H1 (cell line): ENCODE measurements at regions not wholly inside any gene's neighbourhood (a gene's known extent, or its start where the extent isn't known, plus 50 kb on each side); places are given as distances from the start of the nearest gene placed in this dataset.

Experiments used
- CTCF ChIA-PET: fragments of 300-600 bp; sonication (Branson Sonifier 250); formaldehyde crosslinking; loops from one replicate; lab custom pipeline; 2021; ENCODE audit not compliant: partially characterized antibody; lab: Charles Lee
- POLR2A ChIA-PET: fragments of 300-600 bp; sonication (Branson Sonifier 250); formaldehyde crosslinking; loops from one replicate; lab custom pipeline; 2021; ENCODE audit warnings: inconsistent platforms; ENCODE audit not compliant: partially characterized antibody; lab: Charles Lee
- DNase-seq, 2 experiments: peaks; one replicate each; pipeline versions ENCODE4 v3.0.0 to v3.0.0-alpha.2; 2010 to 2022; ENCODE audit warnings: low spot score in 2 of 2, low read depth in 1 of 2, mixed read lengths in 1 of 2
- FAIRE-seq: peaks from 2 replicates; lab custom pipeline; 2011; peaks lifted over from hg19 to GRCh38; lab: Jason Lieb, UNC
- H2AFZ ChIP-seq: 2 replicates; pipeline ENCODE4 v1.8.1; 2012; ENCODE audit warnings: low read length, inconsistent platforms
- H2AK5ac ChIP-seq: 2 replicates; pipeline ENCODE4 v1.6.1; 2013; ENCODE audit warnings: low read depth, low read length
- H2BK120ac ChIP-seq: replicated peaks from 2 replicates; pipeline ENCODE3; 2013; ENCODE audit warnings: low read depth, low read length, inconsistent platforms
- H2BK12ac ChIP-seq: 2 replicates; pipeline ENCODE4 v1.6.1; 2013; ENCODE audit warnings: low read depth, low read length
- H2BK15ac ChIP-seq: 2 replicates; pipeline ENCODE4 v1.6.1; 2013; ENCODE audit warnings: low read length
- H2BK20ac ChIP-seq: 2 replicates; pipeline ENCODE4 v1.6.1; 2013; ENCODE audit warnings: low read length
- H2BK5ac ChIP-seq: 2 replicates; pipeline ENCODE4 v1.6.1; 2013; ENCODE audit warnings: low read depth, low read length
- H3K14ac ChIP-seq: 2 replicates; pipeline ENCODE4 v1.6.1; 2013; ENCODE audit warnings: inconsistent platforms; ENCODE audit not compliant: insufficient read length
- H3K18ac ChIP-seq: 2 replicates; pipeline ENCODE4 v1.6.1; 2013; ENCODE audit warnings: low read length; ENCODE audit errors: extremely low read depth
- H3K23ac ChIP-seq: 2 replicates; pipeline ENCODE4 v1.6.1; 2013; ENCODE audit warnings: inconsistent platforms; ENCODE audit not compliant: insufficient read length
- H3K23me2 ChIP-seq: 2 replicates; pipeline ENCODE4 v1.6.1; 2013; ENCODE audit warnings: low read depth, low read length
- H3K27ac ChIP-seq: 2 replicates; pipeline ENCODE4 v1.6.1; 2011; ENCODE audit warnings: low read depth, low read length, inconsistent platforms
- H3K27me3 ChIP-seq, 4 experiments: replicated peaks in 1 of 4; 1 replicate in 1 of 4; 2 replicates in 3 of 4; pipeline versions ENCODE4 v1.6.1 to v1.8.1; 2011 to 2013; ENCODE audit warnings: low read length in 3 of 4, mild to moderate bottlenecking in 3 of 4, inconsistent platforms in 2 of 4, mixed read lengths in 2 of 4, moderate library complexity in 1 of 4; ENCODE audit not compliant: control insufficient read depth in 3 of 4, insufficient read depth in 3 of 4; ENCODE audit errors: extremely low read depth in 1 of 4
- H3K36me3 ChIP-seq, 4 experiments: 2 replicates each; pipeline versions ENCODE4 v1.6.1 to v1.8.1; 2011 to 2013; ENCODE audit warnings: mild to moderate bottlenecking in 4 of 4, low read length in 3 of 4, moderate library complexity in 2 of 4, control low read depth in 1 of 4, inconsistent platforms in 1 of 4; ENCODE audit not compliant: insufficient read depth in 4 of 4, control insufficient read depth in 2 of 4
- H3K4ac ChIP-seq: replicated peaks from 2 replicates; pipeline ENCODE3; 2013; ENCODE audit warnings: low read length, low read depth, mixed read lengths, inconsistent platforms; ENCODE audit not compliant: insufficient read length
- H3K4me1 ChIP-seq, 4 experiments: replicated peaks in 1 of 4; 1 replicate in 1 of 4; 2 replicates in 3 of 4; pipeline versions ENCODE4 v1.6.1 to v1.8.1; 2011 to 2013; ENCODE audit warnings: low read length in 3 of 4, inconsistent platforms in 2 of 4, mixed read lengths in 1 of 4; ENCODE audit not compliant: insufficient read depth in 4 of 4, control insufficient read depth in 3 of 4
- H3K4me2 ChIP-seq, 2 experiments: 2 replicates each; pipeline versions ENCODE4 v1.6.1 to v1.8.1; 2011 to 2013; ENCODE audit warnings: low read depth in 2 of 2, low read length in 2 of 2, control low read depth in 1 of 2, inconsistent platforms in 1 of 2, mild to moderate bottlenecking in 1 of 2; ENCODE audit not compliant: insufficient read depth in 1 of 2
- H3K4me3 ChIP-seq, 4 experiments: fragments of 200-600, 300-600 bp in 1 of 4; sonication (generic), shearing (Covaris generic), sonication (Bioruptor Twin) in 1 of 4; 2 replicates each; pipeline versions ENCODE4 v1.5.1 to v1.8.1; 2011 to 2016; ENCODE audit warnings: low read length in 4 of 4, low read depth in 3 of 4, control low read depth in 2 of 4, inconsistent platforms in 2 of 4, mild to moderate bottlenecking in 2 of 4, mixed read lengths in 1 of 4, moderate library complexity in 1 of 4; ENCODE audit not compliant: insufficient read depth in 2 of 4; ENCODE audit errors: extremely low read depth in 1 of 4
- H3K56ac ChIP-seq: replicated peaks from 2 replicates; pipeline ENCODE3; 2013; ENCODE audit warnings: low read depth, mild to moderate bottlenecking, mixed read lengths, low read length, inconsistent platforms; ENCODE audit not compliant: insufficient read length
- H3K79me1 ChIP-seq: 2 replicates; pipeline ENCODE4 v1.6.1; 2013; ENCODE audit warnings: low read depth, low read length, control low read depth
- H3K79me2 ChIP-seq, 2 experiments: 2 replicates each; pipeline versions ENCODE4 v1.6.1 to v1.8.1; 2012 to 2013; ENCODE audit warnings: low read length in 2 of 2, mild to moderate bottlenecking in 2 of 2, inconsistent platforms in 1 of 2; ENCODE audit not compliant: insufficient read depth in 2 of 2, control insufficient read depth in 1 of 2
- H3K9ac ChIP-seq, 4 experiments: replicated peaks in 1 of 4; 1 replicate in 1 of 4; 2 replicates in 3 of 4; pipeline versions ENCODE4 v1.6.1 to v1.8.1; 2011 to 2013; ENCODE audit warnings: low read depth in 3 of 4, low read length in 3 of 4, control low read depth in 2 of 4, mild to moderate bottlenecking in 2 of 4, moderate library complexity in 2 of 4, inconsistent platforms in 1 of 4; ENCODE audit errors: extremely low read depth in 1 of 4
- H3K9me3 ChIP-seq, 2 experiments: 2 replicates each; pipeline versions ENCODE4 v1.6.1 to v1.8.1; 2012 to 2013; ENCODE audit warnings: mild to moderate bottlenecking in 2 of 2, moderate library complexity in 2 of 2, control low read depth in 1 of 2, inconsistent platforms in 1 of 2, low read depth in 1 of 2, low read length in 1 of 2, mixed read lengths in 1 of 2; ENCODE audit not compliant: insufficient read depth in 2 of 2
- H4K20me1 ChIP-seq, 2 experiments: replicated peaks in 1 of 2; 2 replicates each; pipeline versions ENCODE3 to v1.8.1; 2011 to 2013; ENCODE audit warnings: inconsistent platforms in 2 of 2, low read length in 2 of 2, mild to moderate bottlenecking in 1 of 2; ENCODE audit not compliant: insufficient read depth in 2 of 2, control insufficient read depth in 1 of 2
- H4K5ac ChIP-seq: 2 replicates; pipeline ENCODE4 v1.6.1; 2013; ENCODE audit warnings: low read length, low read depth, mixed read lengths, inconsistent platforms; ENCODE audit not compliant: insufficient read length
- H4K8ac ChIP-seq: 2 replicates; pipeline ENCODE4 v1.8.0; 2013; ENCODE audit warnings: mild to moderate bottlenecking, moderate library complexity, low read length, inconsistent platforms; ENCODE audit not compliant: insufficient read depth; ENCODE audit errors: extremely low read depth
- H4K91ac ChIP-seq: replicated peaks from 2 replicates; pipeline ENCODE3; 2013; ENCODE audit warnings: low read length, mixed read lengths, inconsistent platforms; ENCODE audit not compliant: insufficient read length
- ASH2L ChIP-seq: fragments of 200-600, 300-600 bp; sonication (generic); IDR thresholded peaks from one replicate; pipeline ENCODE4 v1.7.1; 2017; ENCODE audit warnings: low read length
- CBX5 ChIP-seq: fragments of 300-800, 300-1000 bp; sonication (generic); IDR thresholded peaks from 2 replicates; pipeline ENCODE4 v1.7.1; 2016; ENCODE audit warnings: antibody characterized with exemption, low read length, low read depth
- EGR1 ChIP-seq: IDR thresholded peaks from 2 replicates; pipeline ENCODE4 v1.6.1; 2011; ENCODE audit warnings: low read depth, low read length, borderline replicate concordance
- EZH2 ChIP-seq: fragments of 200-600 bp; sonication (generic); IDR thresholded peaks from 2 replicates; pipeline ENCODE4 v1.7.1; 2012; ENCODE audit warnings: low read depth, mild to moderate bottlenecking, moderate library complexity, low read length, inconsistent platforms; ENCODE audit not compliant: severe bottlenecking
- FOSL1 ChIP-seq: IDR thresholded peaks from 2 replicates; pipeline ENCODE4 v1.6.1; 2011; ENCODE audit warnings: mild to moderate bottlenecking, low read depth, low read length, moderate library complexity; ENCODE audit not compliant: insufficient read depth
- GTF2F1 ChIP-seq: IDR thresholded peaks from 2 replicates; pipeline ENCODE4 v1.6.1; 2012; ENCODE audit warnings: low read depth, low read length, improper control_type of control experiment, borderline replicate concordance
- POU5F1 ChIP-seq: IDR thresholded peaks from 2 replicates; pipeline ENCODE4 v1.6.1; 2011; ENCODE audit warnings: low read depth, mild to moderate bottlenecking, low read length, moderate library complexity
- RAD21 ChIP-seq, 2 experiments: IDR thresholded peaks in 1 of 2; conservative IDR thresholded peaks in 1 of 2; 2 replicates each; pipeline ENCODE4 v1.6.1; 2011; ENCODE audit warnings: low read depth in 2 of 2, low read length in 2 of 2, improper control_type of control experiment in 1 of 2, inconsistent platforms in 1 of 2, mild to moderate bottlenecking in 1 of 2, moderate library complexity in 1 of 2
- RFX5 ChIP-seq: IDR thresholded peaks from 2 replicates; pipeline ENCODE4 v1.6.1; 2011; ENCODE audit warnings: low read depth, low read length, improper control_type of control experiment, borderline replicate concordance
- SRF ChIP-seq: IDR thresholded peaks from 2 replicates; pipeline ENCODE4 v1.6.1; 2011; ENCODE audit warnings: mild to moderate bottlenecking, low read depth, low read length, moderate library complexity
- TEAD4 ChIP-seq: IDR thresholded peaks from 2 replicates; pipeline ENCODE4 v1.6.1; 2012; ENCODE audit warnings: low read depth, low read length, inconsistent platforms, mixed read lengths
- WGBS, 2 experiments: shearing (Covaris generic) in 1 of 2; methylation state at CpG; one replicate each; pipeline versions ENCODE4 v1.1.6 to v1.1.7; 2013 to 2015; ENCODE audit warnings: low lambda C conversion rate in 2 of 2, mixed read lengths in 2 of 2, inconsistent platforms in 1 of 2, low coverage in 1 of 2, missing lambda C conversion rate in 1 of 2; ENCODE audit not compliant: insufficient replicate concordance in 2 of 2, insufficient coverage in 1 of 2, insufficient read length in 1 of 2; ENCODE audit errors: extremely low coverage in 1 of 2, missing lambda C conversion rate in 1 of 2; 5-methylcytosine and 5-hydroxymethylcytosine counted together
- TF ChIP-seq, protein P1 (sequence below), 3 experiments: IDR thresholded peaks; 1 replicate in 2 of 3; 2 replicates in 1 of 3; pipeline versions ENCODE4 v1.5.1 to v1.6.1; 2011; ENCODE audit warnings: low read length in 3 of 3, mild to moderate bottlenecking in 3 of 3, inconsistent platforms in 2 of 3, low read depth in 1 of 3, moderate library complexity in 1 of 3; ENCODE audit not compliant: insufficient read depth in 1 of 3; ENCODE audit errors: control extremely low read depth in 1 of 3

DNA sequence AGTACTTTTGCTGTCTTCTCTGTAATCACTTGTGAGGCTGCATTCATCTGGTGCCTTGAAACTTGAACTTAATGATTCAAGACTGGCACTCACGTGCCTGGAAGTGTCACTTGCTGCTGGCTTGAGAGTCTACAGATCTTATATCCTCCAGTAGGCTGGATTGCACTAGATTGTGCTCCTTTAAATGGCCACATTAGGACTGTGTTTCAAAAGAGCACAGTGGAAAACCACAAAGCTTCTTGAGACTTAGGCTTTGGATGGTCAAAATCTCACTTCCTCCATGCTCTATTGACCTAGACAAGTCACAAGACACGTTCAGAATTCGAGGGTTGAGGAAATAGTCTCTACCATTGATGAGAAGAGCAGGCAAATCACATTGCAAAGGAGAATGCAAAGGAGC is 1278.8 kb upstream of the MIR17HG start:
- Histone ChIP-seq H3K79me2 (no peaks in the 10 kb centered on the region), H2BK20ac (no peak overlapping the region), H3K27me3 (no peaks in the 10 kb centered on the region), H3K56ac (no peak overlapping the region), H3K23me2 (peaks cover 2% of the 10 kb centered on the region; the same call in 1 of the 2 replicates), H3K4me1 (no peaks in the 10 kb centered on the region), H3K4me2 (no peak overlapping the region), H4K91ac (no peak overlapping the region), H2BK12ac (no peak overlapping the region), H3K14ac (no peak overlapping the region), H2BK120ac (no peak overlapping the region), H2AK5ac (no peak overlapping the region), H4K20me1 (no peaks in the 10 kb centered on the region), H2AFZ (peak overlapping the region; percentile 94), H4K5ac (no peak overlapping the region), H3K36me3 (no peaks in the 10 kb centered on the region), H3K9me3 (no peaks in the 10 kb centered on the region), H3K4ac (no peak overlapping the region), H3K23ac (no peak overlapping the region), H3K79me1 (no peaks in the 10 kb centered on the region), H2BK5ac (no peak overlapping the region), H3K18ac (no peak overlapping the region), H4K8ac (no peak overlapping the region), H3K4me3 (no peak overlapping the region), H2BK15ac (peak overlapping the region; percentile 83; the same call in 1 of the 2 replicates), H3K9ac (no peak overlapping the region), H3K27ac (no peak overlapping the region)
- ChIA-PET CTCF (no interaction called here), POLR2A (no interaction called here)
- WGBS, 2 experiments, result 63% methylated on average over 3 of the region's 3 CpGs; no CpG with 5 or more reads in 1 of the 2 experiments
- FAIRE-seq (no peak), DNase-seq (no peak)
- TF ChIP-seq EZH2, result no peak
- no peak for TF ChIP-seq FOSL1
- TF ChIP-seq, protein P1, sequence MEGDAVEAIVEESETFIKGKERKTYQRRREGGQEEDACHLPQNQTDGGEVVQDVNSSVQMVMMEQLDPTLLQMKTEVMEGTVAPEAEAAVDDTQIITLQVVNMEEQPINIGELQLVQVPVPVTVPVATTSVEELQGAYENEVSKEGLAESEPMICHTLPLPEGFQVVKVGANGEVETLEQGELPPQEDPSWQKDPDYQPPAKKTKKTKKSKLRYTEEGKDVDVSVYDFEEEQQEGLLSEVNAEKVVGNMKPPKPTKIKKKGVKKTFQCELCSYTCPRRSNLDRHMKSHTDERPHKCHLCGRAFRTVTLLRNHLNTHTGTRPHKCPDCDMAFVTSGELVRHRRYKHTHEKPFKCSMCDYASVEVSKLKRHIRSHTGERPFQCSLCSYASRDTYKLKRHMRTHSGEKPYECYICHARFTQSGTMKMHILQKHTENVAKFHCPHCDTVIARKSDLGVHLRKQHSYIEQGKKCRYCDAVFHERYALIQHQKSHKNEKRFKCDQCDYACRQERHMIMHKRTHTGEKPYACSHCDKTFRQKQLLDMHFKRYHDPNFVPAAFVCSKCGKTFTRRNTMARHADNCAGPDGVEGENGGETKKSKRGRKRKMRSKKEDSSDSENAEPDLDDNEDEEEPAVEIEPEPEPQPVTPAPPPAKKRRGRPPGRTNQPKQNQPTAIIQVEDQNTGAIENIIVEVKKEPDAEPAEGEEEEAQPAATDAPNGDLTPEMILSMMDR (IDR thresholded peaks at IDR 0.05; ENCODE audit: control extremely low read depth in 1 of 3, insufficient read depth in 1 of 3, low read depth in 1 of 3, low read length in 3 of 3), result no peak
- no peak for TF ChIP-seq SRF
- no peak for TF ChIP-seq CBX5
- TF ChIP-seq TEAD4, result no peak
- TF ChIP-seq GTF2F1, result no peak
- no peak for TF ChIP-seq ASH2L
- no peak for TF ChIP-seq POU5F1
- TF ChIP-seq RFX5, result no peak
- TF ChIP-seq RAD21 (IDR thresholded peaks at IDR 0.05 in 1 of 2, conservative IDR thresholded peaks at IDR 0.05 in 1 of 2; ENCODE audit: low read depth in 2 of 2, low read length in 2 of 2), result no peak
- TF ChIP-seq EGR1, result no peak
